PFSK-1 (cell line): ENCODE measurements at regions not wholly inside any gene's neighbourhood (a gene's known extent, or its start where the extent isn't known, plus 50 kb on each side); places are given as distances from the start of the nearest gene placed in this dataset.

Source experiments
- FOXP2 ChIP-seq: optimal IDR thresholded peaks from 2 replicates; pipeline ENCODE3; 2011; ENCODE audit warnings: borderline replicate concordance, control low read depth, inconsistent platforms; ENCODE audit not compliant: insufficient read depth; ENCODE audit errors: extremely low read length, extremely low read depth
- POLR2AphosphoS5 ChIP-seq: IDR thresholded peaks from 2 replicates; pipeline ENCODE4 v1.6.1; 2012; ENCODE audit warnings: low read depth, mild to moderate bottlenecking, control low read depth, low read length, moderate library complexity
- REST ChIP-seq, 2 experiments: IDR thresholded peaks; 2 replicates each; pipeline versions ENCODE4 v1.6.1 to v1.8.0; 2011 to 2012; ENCODE audit warnings: low read depth in 2 of 2, low read length in 2 of 2, control low read depth in 1 of 2, inconsistent platforms in 1 of 2, mild to moderate bottlenecking in 1 of 2, moderate library complexity in 1 of 2; ENCODE audit not compliant: insufficient read depth in 1 of 2
- SIN3A ChIP-seq: IDR thresholded peaks from 2 replicates; pipeline ENCODE4 v1.6.1; 2012; ENCODE audit warnings: mild to moderate bottlenecking, low read length, moderate library complexity, borderline replicate concordance; ENCODE audit not compliant: insufficient read depth
- TAF1 ChIP-seq: IDR thresholded peaks from 2 replicates; pipeline ENCODE4 v1.6.1; 2012; ENCODE audit warnings: low read length, control low read depth, borderline replicate concordance; ENCODE audit not compliant: insufficient read depth

- TF ChIP-seq FOXP2: no peak
- no peak for TF ChIP-seq REST (IDR thresholded peaks at IDR 0.05; ENCODE audit: insufficient read depth in 1 of 2, low read depth in 2 of 2, low read length in 2 of 2)
- TF ChIP-seq POLR2AphosphoS5: no peak
- no peak for TF ChIP-seq TAF1
- TF ChIP-seq SIN3A: no peak
Observed at GRCh38 chr4:126895988-126896570, 736.7 kb upstream of the INTU start.

GRCh38 chr4:126897038-126897437 lies 735.7 kb upstream of the INTU start:
- TF ChIP-seq FOXP2 (no peak), TAF1 (no peak), POLR2AphosphoS5 (no peak), SIN3A (no peak), REST (IDR thresholded peaks at IDR 0.05; ENCODE audit: insufficient read depth in 1 of 2, low read depth in 2 of 2, low read length in 2 of 2) (no peak)

GRCh38 chr4:126898815-126899214 lies 733.9 kb upstream of the INTU start:
- TF ChIP-seq SIN3A (no peak), TAF1 (no peak), REST (IDR thresholded peaks at IDR 0.05; ENCODE audit: insufficient read depth in 1 of 2, low read depth in 2 of 2, low read length in 2 of 2) (no peak), POLR2AphosphoS5 (no peak)

- TF ChIP-seq FOXP2 (no peak), SIN3A (no peak), TAF1 (no peak), REST (IDR thresholded peaks at IDR 0.05; ENCODE audit: insufficient read depth in 1 of 2, low read depth in 2 of 2, low read length in 2 of 2) (no peak), POLR2AphosphoS5 (no peak)
Observed at GRCh38 chr4:126899331-126899801, 733.4 kb upstream of the INTU start.

- TF ChIP-seq POLR2AphosphoS5 (no peak), FOXP2 (no peak), TAF1 (no peak), SIN3A (no peak), REST (IDR thresholded peaks at IDR 0.05; ENCODE audit: insufficient read depth in 1 of 2, low read depth in 2 of 2, low read length in 2 of 2) (no peak)
Observed at GRCh38 chr4:126906466-126906865, 726.3 kb upstream of the INTU start.
